Mammary epithelial cell (primary cell): ENCODE measurements at regions not wholly inside any gene's neighbourhood (a gene's known extent, or its start where the extent isn't known, plus 50 kb on each side); places are given as distances from the start of the nearest gene placed in this dataset.

ENCODE experiments used
- EZH2 ChIP-seq: IDR thresholded peaks from 2 replicates; pipeline ENCODE4 v1.6.1; 2012; ENCODE audit warnings: low read length, inconsistent platforms, borderline replicate concordance
- TF ChIP-seq, protein P1 (sequence below), 2 donors: IDR thresholded peaks in 1 of 2; conservative IDR thresholded peaks in 1 of 2; 2 replicates each; pipeline ENCODE4 v1.5.1; 2011 to 2012; ENCODE audit warnings: inconsistent platforms in 2 of 2, low read length in 2 of 2, mild to moderate bottlenecking in 2 of 2, control low read depth in 1 of 2, low read depth in 1 of 2; ENCODE audit not compliant: insufficient read depth in 1 of 2; ENCODE audit errors: extremely low read depth in 1 of 2

DNA sequence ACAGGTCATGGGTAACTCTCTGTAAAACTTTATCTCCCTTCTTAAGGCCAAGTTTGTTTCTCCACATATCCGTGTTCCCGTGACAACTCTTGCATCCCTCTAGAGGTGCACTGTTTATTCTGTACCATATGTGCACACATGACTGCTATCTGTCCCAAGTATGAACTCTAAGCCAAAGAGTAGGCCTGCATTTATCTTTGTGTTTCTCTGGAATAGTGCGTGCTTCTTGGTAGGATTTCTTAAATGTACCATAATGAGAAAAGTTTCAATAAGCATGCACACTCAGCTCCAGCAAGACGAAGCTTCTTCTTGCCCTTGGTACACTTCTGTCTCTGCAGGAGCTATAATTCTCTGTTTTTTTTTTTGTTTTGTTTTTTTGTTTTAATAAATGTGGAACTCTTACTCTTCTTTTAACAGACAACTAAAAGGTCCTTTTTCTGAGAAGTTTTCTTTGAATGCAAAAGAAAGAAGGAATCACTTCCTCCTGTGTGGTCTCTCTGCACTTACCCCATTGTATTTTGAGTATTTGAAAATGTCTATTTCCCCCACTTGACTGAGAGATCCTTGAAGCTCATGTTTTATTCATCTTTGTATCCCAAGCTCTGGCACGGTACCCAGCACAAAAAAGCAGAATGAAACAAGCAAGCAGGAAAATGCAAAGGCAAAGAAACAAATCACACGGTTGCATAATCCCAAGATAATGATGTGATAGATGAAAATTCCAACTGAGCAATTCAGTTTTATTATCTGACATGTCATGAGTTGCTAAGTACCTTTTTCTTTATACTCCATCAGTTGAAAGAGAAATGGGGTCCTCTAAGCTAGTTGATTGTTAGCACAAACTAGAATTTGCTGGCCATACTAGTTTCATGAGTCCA, 521.9 kb upstream of the BOD1L1 start:
- TF ChIP-seq, protein P1, sequence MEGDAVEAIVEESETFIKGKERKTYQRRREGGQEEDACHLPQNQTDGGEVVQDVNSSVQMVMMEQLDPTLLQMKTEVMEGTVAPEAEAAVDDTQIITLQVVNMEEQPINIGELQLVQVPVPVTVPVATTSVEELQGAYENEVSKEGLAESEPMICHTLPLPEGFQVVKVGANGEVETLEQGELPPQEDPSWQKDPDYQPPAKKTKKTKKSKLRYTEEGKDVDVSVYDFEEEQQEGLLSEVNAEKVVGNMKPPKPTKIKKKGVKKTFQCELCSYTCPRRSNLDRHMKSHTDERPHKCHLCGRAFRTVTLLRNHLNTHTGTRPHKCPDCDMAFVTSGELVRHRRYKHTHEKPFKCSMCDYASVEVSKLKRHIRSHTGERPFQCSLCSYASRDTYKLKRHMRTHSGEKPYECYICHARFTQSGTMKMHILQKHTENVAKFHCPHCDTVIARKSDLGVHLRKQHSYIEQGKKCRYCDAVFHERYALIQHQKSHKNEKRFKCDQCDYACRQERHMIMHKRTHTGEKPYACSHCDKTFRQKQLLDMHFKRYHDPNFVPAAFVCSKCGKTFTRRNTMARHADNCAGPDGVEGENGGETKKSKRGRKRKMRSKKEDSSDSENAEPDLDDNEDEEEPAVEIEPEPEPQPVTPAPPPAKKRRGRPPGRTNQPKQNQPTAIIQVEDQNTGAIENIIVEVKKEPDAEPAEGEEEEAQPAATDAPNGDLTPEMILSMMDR (conservative IDR thresholded peaks at IDR 0.05 in 1 of 2, IDR thresholded peaks at IDR 0.05 in 1 of 2; ENCODE audit: extremely low read depth in 1 of 2, insufficient read depth in 1 of 2, low read depth in 1 of 2, low read length in 2 of 2), result no peak
- TF ChIP-seq EZH2, result no peak
